ENCODE measurements at regions not wholly inside any gene's neighbourhood (a gene's known extent, or its start where the extent isn't known, plus 50 kb on each side); places are given as distances from the start of the nearest gene placed in this dataset.

DNA sequence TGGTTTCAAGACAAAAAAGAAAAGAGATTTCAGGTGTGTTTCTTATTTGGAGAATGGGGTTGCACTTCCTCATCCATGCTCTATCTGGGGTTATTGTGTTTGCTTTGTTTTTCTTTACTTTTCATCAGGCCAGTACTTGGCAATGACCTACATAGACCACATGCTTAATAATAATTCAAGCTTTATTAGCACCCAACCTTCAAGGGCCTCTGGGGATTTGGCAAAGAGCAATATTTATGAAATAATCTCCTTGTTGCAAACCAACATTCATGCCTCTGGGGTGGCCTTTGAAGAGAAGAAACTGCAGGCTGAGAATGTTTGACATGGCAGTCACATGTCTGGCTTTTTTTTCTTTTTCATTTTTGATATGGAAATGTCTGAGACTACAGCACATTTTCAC, 68.2 kb upstream of the SNRK start:
- Histone ChIP-seq H3K9me1 (ENCODE audit: insufficient read depth, low read length) (no peaks in the 10 kb centered on the region), H3K23ac (ENCODE audit: low read depth, low read length) (no peak overlapping the region), H2BK5ac (ENCODE audit: low read depth, low read length, poor library complexity, severe bottlenecking) (no peak overlapping the region), H3K36me3 (ENCODE audit: control insufficient read depth, insufficient read depth, low read length) (no peaks in the 10 kb centered on the region), H2BK120ac (ENCODE audit: low read depth, low read length) (no peak overlapping the region), H2BK15ac (ENCODE audit: low read depth, low read length) (no peak overlapping the region), H4K20me1 (ENCODE audit: insufficient read depth, low read length) (no peaks in the 10 kb centered on the region), H3K9me3 (ENCODE audit: control insufficient read depth, insufficient read depth, low read length) (no peaks in the 10 kb centered on the region), H3K4me2 (ENCODE audit: low read depth, low read length) (no peak overlapping the region), H4K8ac (ENCODE audit: low read depth in 2 of 2, low read length in 2 of 2) (no peak overlapping the region), H4K91ac (ENCODE audit: insufficient read depth, low read depth, low read length) (no peak overlapping the region), H3K4ac (ENCODE audit: low read depth, low read length) (no peak overlapping the region), H3K9ac (ENCODE audit: low read depth, low read length) (no peak overlapping the region), H3K4me3 (ENCODE audit: insufficient read depth, low read depth, low read length) (no peak overlapping the region), H2AFZ (replicated peaks; ENCODE audit: low read length, poor library complexity) (no peak overlapping the region), H3K4me1 (ENCODE audit: control insufficient read depth, insufficient read depth, low read length) (no peaks in the 10 kb centered on the region; the same call in 1 of the 2 replicates), H3K56ac (ENCODE audit: extremely low read depth, insufficient read depth, low read length) (no peak overlapping the region), H3K27ac (ENCODE audit: insufficient read depth, low read length) (no peak overlapping the region), H2AK9ac (replicated peaks; ENCODE audit: low read depth, low read length, poor library complexity) (no peak overlapping the region), H3K27me3 (ENCODE audit: control insufficient read depth, insufficient read depth, low read length) (peaks cover 13% of the 10 kb centered on the region), H3K18ac (ENCODE audit: low read depth, low read length) (no peak overlapping the region), H2AK5ac (ENCODE audit: low read depth, low read length) (no peak overlapping the region), H4K5ac (ENCODE audit: low read depth, low read length) (no peak overlapping the region), H2BK20ac (ENCODE audit: low read depth, low read length) (no peak overlapping the region), H3K79me1 (ENCODE audit: low read depth in 1 of 2, low read length in 2 of 2) (no peaks in the 10 kb centered on the region), H3K14ac (replicated peaks; ENCODE audit: low read depth, low read length) (no peak overlapping the region)
- ChIA-PET POLR2A (ENCODE audit: unreplicated experiment) (no interaction called here), CTCF (no interaction called here)
- no peak for TF ChIP-seq SMC3 (IDR thresholded peaks at IDR 0.05; ENCODE audit: low read depth, low read length)
- TF ChIP-seq NFE2L2 (IDR thresholded peaks at IDR 0.05; ENCODE audit: low read depth, low read length), result no peak
- TF ChIP-seq BHLHE40 (IDR thresholded peaks at IDR 0.05; ENCODE audit: low read depth, low read length), result no peak
- no peak for TF ChIP-seq MAZ (IDR thresholded peaks at IDR 0.05; ENCODE audit: borderline replicate concordance, low read depth, low read length)
- no peak for TF ChIP-seq MAFK (IDR thresholded peaks at IDR 0.05; ENCODE audit: low read depth, low read length)
- TF ChIP-seq CEBPB (IDR thresholded peaks at IDR 0.05; ENCODE audit: low read depth, low read length), result no peak
- TF ChIP-seq RCOR1 (IDR thresholded peaks at IDR 0.05; ENCODE audit: insufficient replicate concordance, low read length), result no peak
- no peak for TF ChIP-seq CHD1 (IDR thresholded peaks at IDR 0.05; ENCODE audit: low read depth, low read length)
- TF ChIP-seq, protein P1, sequence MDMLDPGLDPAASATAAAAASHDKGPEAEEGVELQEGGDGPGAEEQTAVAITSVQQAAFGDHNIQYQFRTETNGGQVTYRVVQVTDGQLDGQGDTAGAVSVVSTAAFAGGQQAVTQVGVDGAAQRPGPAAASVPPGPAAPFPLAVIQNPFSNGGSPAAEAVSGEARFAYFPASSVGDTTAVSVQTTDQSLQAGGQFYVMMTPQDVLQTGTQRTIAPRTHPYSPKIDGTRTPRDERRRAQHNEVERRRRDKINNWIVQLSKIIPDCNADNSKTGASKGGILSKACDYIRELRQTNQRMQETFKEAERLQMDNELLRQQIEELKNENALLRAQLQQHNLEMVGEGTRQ (IDR thresholded peaks at IDR 0.05; ENCODE audit: low read depth, low read length), result no peak
- no peak for TF ChIP-seq RAD21 (IDR thresholded peaks at IDR 0.05; ENCODE audit: low read length)
- no peak for TF ChIP-seq POLR2A (IDR thresholded peaks at IDR 0.05; ENCODE audit: low read depth, low read length)
- TF ChIP-seq, protein P2, sequence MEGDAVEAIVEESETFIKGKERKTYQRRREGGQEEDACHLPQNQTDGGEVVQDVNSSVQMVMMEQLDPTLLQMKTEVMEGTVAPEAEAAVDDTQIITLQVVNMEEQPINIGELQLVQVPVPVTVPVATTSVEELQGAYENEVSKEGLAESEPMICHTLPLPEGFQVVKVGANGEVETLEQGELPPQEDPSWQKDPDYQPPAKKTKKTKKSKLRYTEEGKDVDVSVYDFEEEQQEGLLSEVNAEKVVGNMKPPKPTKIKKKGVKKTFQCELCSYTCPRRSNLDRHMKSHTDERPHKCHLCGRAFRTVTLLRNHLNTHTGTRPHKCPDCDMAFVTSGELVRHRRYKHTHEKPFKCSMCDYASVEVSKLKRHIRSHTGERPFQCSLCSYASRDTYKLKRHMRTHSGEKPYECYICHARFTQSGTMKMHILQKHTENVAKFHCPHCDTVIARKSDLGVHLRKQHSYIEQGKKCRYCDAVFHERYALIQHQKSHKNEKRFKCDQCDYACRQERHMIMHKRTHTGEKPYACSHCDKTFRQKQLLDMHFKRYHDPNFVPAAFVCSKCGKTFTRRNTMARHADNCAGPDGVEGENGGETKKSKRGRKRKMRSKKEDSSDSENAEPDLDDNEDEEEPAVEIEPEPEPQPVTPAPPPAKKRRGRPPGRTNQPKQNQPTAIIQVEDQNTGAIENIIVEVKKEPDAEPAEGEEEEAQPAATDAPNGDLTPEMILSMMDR (conservative IDR thresholded peaks at IDR 0.05; ENCODE audit: low read depth, low read length), result no peak
- TF ChIP-seq, protein P3, sequence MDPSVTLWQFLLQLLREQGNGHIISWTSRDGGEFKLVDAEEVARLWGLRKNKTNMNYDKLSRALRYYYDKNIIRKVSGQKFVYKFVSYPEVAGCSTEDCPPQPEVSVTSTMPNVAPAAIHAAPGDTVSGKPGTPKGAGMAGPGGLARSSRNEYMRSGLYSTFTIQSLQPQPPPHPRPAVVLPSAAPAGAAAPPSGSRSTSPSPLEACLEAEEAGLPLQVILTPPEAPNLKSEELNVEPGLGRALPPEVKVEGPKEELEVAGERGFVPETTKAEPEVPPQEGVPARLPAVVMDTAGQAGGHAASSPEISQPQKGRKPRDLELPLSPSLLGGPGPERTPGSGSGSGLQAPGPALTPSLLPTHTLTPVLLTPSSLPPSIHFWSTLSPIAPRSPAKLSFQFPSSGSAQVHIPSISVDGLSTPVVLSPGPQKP (IDR thresholded peaks at IDR 0.05; ENCODE audit: borderline replicate concordance, low read depth, low read length), result no peak
- no peak for TF ChIP-seq RFX5 (IDR thresholded peaks at IDR 0.05; ENCODE audit: low read depth, low read length)
- no peak for TF ChIP-seq FOS (IDR thresholded peaks at IDR 0.05; ENCODE audit: low read depth, low read length)
- DNase-seq (no peak), ATAC-seq (ENCODE audit: low read depth) (no peak)
- intact Hi-C loops (cut with micrococcal nuclease) (no loop called here), in situ Hi-C loops (cut with MboI; ENCODE audit: low sequenced_read_pairs) (no loop called here), dilution Hi-C loops (cut with HindIII; ENCODE audit: low sequenced_read_pairs, unreplicated experiment) (no loop called here)
- BruUV-seq (replicated peaks), result no TSS peak

Measured in IMR-90 (cell line).